ENCODE measurements at regions not wholly inside any gene's neighbourhood (a gene's known extent, or its start where the extent isn't known, plus 50 kb on each side); places are given as distances from the start of the nearest gene placed in this dataset.

GRCh38 chr20:6173481-6173880 is 50.7 kb upstream of the FERMT1 start:
- TF ChIP-seq POLR2A (IDR thresholded peaks at IDR 0.05): no peak
- TF ChIP-seq CTCF (IDR thresholded peaks at IDR 0.05): no peak
- TF ChIP-seq POLR2AphosphoS5 (IDR thresholded peaks at IDR 0.05): no peak
- TF ChIP-seq EP300 (IDR thresholded peaks at IDR 0.05): no peak

All from upper lobe of left lung (tissue), 4 donors.